Caco-2 (cell line): ENCODE measurements at regions not wholly inside any gene's neighbourhood (a gene's known extent, or its start where the extent isn't known, plus 50 kb on each side); places are given as distances from the start of the nearest gene placed in this dataset.
A peak's percentile ranks its signal among the peaks of the same experiment; 100 is the strongest.
"Not testable (repeated sequence)": the region's sequence is repeated elsewhere in the genome, so short reads cannot be mapped to it uniquely, and the experiment has no call there.

Experiments used
- BruUV-seq: library from RNA; stranded (reverse); fragments of 400-500 nt; replicated peaks from 2 replicates; lab custom pipeline; 2021; lab: Mats Ljungman, UMichigan
- CTCF ChIA-PET: fragments of 300-600 bp; sonication (Branson Sonifier 250); formaldehyde crosslinking; loops from one replicate; lab custom pipeline; 2022; ENCODE audit warnings: antibody characterized with exemption; lab: Charles Lee
- POLR2A ChIA-PET: fragments of 300-600 bp; sonication (Branson Sonifier 250); formaldehyde crosslinking; loops from one replicate; lab custom pipeline; 2022; ENCODE audit warnings: antibody characterized with exemption; lab: Charles Lee
- DNase-seq, 2 experiments: peaks; one replicate each; pipeline versions ENCODE4 v3.0.0 to v3.0.0-alpha.2; 2020 to 2022
- H3K27me3 ChIP-seq: replicated peaks from 2 replicates; pipeline ENCODE4 v1.6.0; 2011; ENCODE audit warnings: low read length; ENCODE audit not compliant: control insufficient read depth, insufficient read depth
- H3K36me3 ChIP-seq: 2 replicates; pipeline ENCODE4 v1.5.1; 2011; ENCODE audit warnings: low read length; ENCODE audit not compliant: control insufficient read depth, insufficient read depth
- H3K4me1 ChIP-seq: fragments of 250-450 bp; sonication (Bioruptor Pico); 2 replicates; pipeline ENCODE4 v1.5.1; 2020; ENCODE audit warnings: mild to moderate bottlenecking
- H3K4me3 ChIP-seq: 2 replicates; pipeline ENCODE4 v1.5.1; 2011; ENCODE audit warnings: low read depth, mild to moderate bottlenecking, control low read depth, low read length
- H3K9me3 ChIP-seq: fragments of 250-450 bp; sonication (Bioruptor Pico); 2 replicates; pipeline ENCODE4 v1.5.1; 2020; ENCODE audit warnings: mild to moderate bottlenecking, moderate library complexity
- H3K27ac Mint-ChIP-seq: one replicate; pipeline ENCODE4 v1.8.0; 2022; ENCODE audit warnings: mixed read lengths; ENCODE audit not compliant: unreplicated experiment
- H3K27me3 Mint-ChIP-seq: one replicate; pipeline ENCODE4 v1.8.0; 2022; ENCODE audit warnings: mixed read lengths; ENCODE audit not compliant: insufficient read depth, unreplicated experiment
- H3K36me3 Mint-ChIP-seq: one replicate; pipeline ENCODE4 v1.8.0; 2022; ENCODE audit warnings: mild to moderate bottlenecking, mixed read lengths; ENCODE audit not compliant: insufficient read depth, unreplicated experiment
- H3K4me1 Mint-ChIP-seq: one replicate; pipeline ENCODE4 v1.8.0; 2022; ENCODE audit warnings: low read depth, mixed read lengths; ENCODE audit not compliant: unreplicated experiment
- H3K4me3 Mint-ChIP-seq: one replicate; pipeline ENCODE4 v1.8.0; 2022; ENCODE audit warnings: mild to moderate bottlenecking, moderate library complexity, mixed read lengths; ENCODE audit not compliant: unreplicated experiment
- H3K9me3 Mint-ChIP-seq: one replicate; pipeline ENCODE4 v1.8.0; 2022; ENCODE audit warnings: mixed read lengths; ENCODE audit not compliant: unreplicated experiment
- intact Hi-C: fragments of 100-400 bp; cut with micrococcal nuclease; formaldehyde crosslinking; loops from one replicate; pipeline ENCODE4 v1.10.0; 2022; ENCODE audit not compliant: unreplicated experiment
- TF ChIP-seq, protein P1 (sequence below), 2 experiments: fragments of 200-600 bp in 1 of 2; IDR thresholded peaks; 1 replicate in 1 of 2; 2 replicates in 1 of 2; pipeline versions ENCODE4 v1.5.1 to v1.8.0; 2011 to 2022; ENCODE audit warnings: antibody characterized with exemption in 1 of 2, control low read depth in 1 of 2, inconsistent platforms in 1 of 2, low read depth in 1 of 2, low read length in 1 of 2, mild to moderate bottlenecking in 1 of 2, moderate library complexity in 1 of 2; ENCODE audit not compliant: insufficient read depth in 1 of 2, severe bottlenecking in 1 of 2, unreplicated experiment in 1 of 2

DNA sequence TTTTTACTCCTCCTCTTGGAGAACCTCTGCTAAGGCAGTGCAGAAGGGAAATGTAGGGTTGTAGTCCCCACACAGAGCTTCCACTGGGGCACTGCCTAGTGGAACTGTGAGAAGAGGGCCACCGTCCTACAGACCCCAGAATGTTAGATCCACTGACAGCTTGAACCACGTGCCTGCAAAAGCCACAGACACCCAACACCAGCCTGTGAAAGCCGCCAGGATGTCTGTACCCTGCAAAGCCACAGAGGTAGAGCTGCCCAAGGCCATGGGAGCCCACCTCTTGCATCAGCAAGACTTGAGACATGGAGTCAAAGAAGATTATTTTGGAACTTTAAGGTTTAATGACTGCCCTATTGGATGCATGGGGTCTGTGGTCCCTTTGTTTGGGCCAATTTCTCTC, 112.1 kb downstream of the RSL24D1 start:
- no peak for DNase-seq
- Mint-ChIP-seq H3K4me3 (no peak overlapping the region), H3K9me3 (no peaks in the 10 kb centered on the region), H3K27ac (no peak overlapping the region), H3K4me1 (no peaks in the 10 kb centered on the region), H3K27me3 (peaks cover 5% of the 10 kb centered on the region), H3K36me3 (no peaks in the 10 kb centered on the region)
- intact Hi-C loops: no loop called here
- H3K36me3 ChIP-seq: no peaks in the 10 kb centered on the region
- POLR2A ChIA-PET: no interaction called here
- no peak overlapping the region for H3K4me3 ChIP-seq
- TF ChIP-seq, protein P1, sequence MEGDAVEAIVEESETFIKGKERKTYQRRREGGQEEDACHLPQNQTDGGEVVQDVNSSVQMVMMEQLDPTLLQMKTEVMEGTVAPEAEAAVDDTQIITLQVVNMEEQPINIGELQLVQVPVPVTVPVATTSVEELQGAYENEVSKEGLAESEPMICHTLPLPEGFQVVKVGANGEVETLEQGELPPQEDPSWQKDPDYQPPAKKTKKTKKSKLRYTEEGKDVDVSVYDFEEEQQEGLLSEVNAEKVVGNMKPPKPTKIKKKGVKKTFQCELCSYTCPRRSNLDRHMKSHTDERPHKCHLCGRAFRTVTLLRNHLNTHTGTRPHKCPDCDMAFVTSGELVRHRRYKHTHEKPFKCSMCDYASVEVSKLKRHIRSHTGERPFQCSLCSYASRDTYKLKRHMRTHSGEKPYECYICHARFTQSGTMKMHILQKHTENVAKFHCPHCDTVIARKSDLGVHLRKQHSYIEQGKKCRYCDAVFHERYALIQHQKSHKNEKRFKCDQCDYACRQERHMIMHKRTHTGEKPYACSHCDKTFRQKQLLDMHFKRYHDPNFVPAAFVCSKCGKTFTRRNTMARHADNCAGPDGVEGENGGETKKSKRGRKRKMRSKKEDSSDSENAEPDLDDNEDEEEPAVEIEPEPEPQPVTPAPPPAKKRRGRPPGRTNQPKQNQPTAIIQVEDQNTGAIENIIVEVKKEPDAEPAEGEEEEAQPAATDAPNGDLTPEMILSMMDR (IDR thresholded peaks at IDR 0.05; ENCODE audit: insufficient read depth in 1 of 2, low read depth in 1 of 2, low read length in 1 of 2, severe bottlenecking in 1 of 2, unreplicated experiment in 1 of 2): no peak
- no peaks in the 10 kb centered on the region for H3K9me3 ChIP-seq
- H3K27me3 ChIP-seq: no peaks in the 10 kb centered on the region
- no TSS peak for BruUV-seq
- no peaks in the 10 kb centered on the region for H3K4me1 ChIP-seq
- CTCF ChIA-PET: no interaction called here

DNA sequence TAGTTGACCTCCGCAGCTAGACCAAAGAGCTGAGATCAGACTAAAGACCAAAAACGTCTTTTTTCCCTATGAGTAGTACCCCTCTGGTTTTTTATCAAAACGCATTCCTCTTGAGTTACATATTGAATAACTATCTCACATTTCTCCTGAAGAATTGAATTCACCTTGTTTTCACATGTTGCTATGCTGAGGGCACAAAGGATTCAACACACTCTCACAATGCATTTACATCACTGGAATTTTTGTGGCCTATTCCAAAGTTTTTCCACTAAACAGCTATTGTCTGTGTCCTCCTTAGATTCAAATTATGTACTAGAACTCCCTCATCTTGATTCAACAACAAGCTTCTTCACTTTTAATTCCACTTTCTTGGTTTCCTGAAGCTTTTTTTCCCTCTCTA, 112.5 kb downstream of the RSL24D1 start:
- no peaks in the 10 kb centered on the region for H3K4me1 Mint-ChIP-seq
- Histone ChIP-seq H3K4me1 (no peaks in the 10 kb centered on the region), H3K4me3 (no peak overlapping the region), H3K27me3 (no peaks in the 10 kb centered on the region), H3K36me3 (no peaks in the 10 kb centered on the region), H3K9me3 (no peaks in the 10 kb centered on the region)
- no peaks in the 10 kb centered on the region for H3K36me3 Mint-ChIP-seq
- intact Hi-C loops: no loop called here
- BruUV-seq: no TSS peak
- ChIA-PET POLR2A (no interaction called here), CTCF (no interaction called here)
- no peaks in the 10 kb centered on the region for H3K9me3 Mint-ChIP-seq
- H3K27me3 Mint-ChIP-seq: peaks cover 4% of the 10 kb centered on the region
- H3K27ac Mint-ChIP-seq: no peak overlapping the region
- no peak overlapping the region for H3K4me3 Mint-ChIP-seq
- TF ChIP-seq, protein P1 (IDR thresholded peaks at IDR 0.05; ENCODE audit: insufficient read depth in 1 of 2, low read depth in 1 of 2, low read length in 1 of 2, severe bottlenecking in 1 of 2, unreplicated experiment in 1 of 2): no peak
- DNase-seq: no peak

DNA sequence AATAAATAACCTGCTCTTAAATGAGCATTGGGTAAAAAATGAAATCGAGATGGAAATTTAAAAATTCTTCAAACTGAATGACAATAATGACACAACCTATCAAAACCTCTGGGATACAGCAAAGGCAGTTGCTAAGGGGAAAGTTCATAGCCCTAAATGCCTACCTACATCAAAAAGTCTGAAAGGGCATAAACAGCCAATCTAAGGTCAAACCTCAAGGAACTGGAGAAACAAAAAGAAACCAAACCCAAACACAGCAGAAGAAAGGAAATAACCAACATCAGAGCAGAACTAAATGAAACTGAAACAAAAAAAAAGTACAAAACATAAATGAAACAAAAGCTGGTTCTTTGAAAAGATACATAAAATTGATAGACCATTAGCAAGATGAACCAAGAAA, 119.7 kb downstream of the RSL24D1 start:
- DNase-seq, H3K27me3 Mint-ChIP-seq, BruUV-seq, H3K4me3 Mint-ChIP-seq, POLR2A ChIA-PET, H3K9me3 ChIP-seq, H3K36me3 Mint-ChIP-seq, H3K36me3 ChIP-seq, H3K9me3 Mint-ChIP-seq, H3K4me3 ChIP-seq, H3K4me1 Mint-ChIP-seq, H3K4me1 ChIP-seq, CTCF ChIA-PET, intact Hi-C loops, H3K27ac Mint-ChIP-seq, H3K27me3 ChIP-seq: not testable (repeated sequence)

GRCh38 chr15:55074431-55074830, 122.3 kb downstream of the RSL24D1 start:
- CTCF ChIA-PET: no interaction called here

GRCh38 chr15:55063970-55064369, 132.8 kb downstream of the RSL24D1 start:
- peak overlapping the region; percentile 67 for H3K4me3 Mint-ChIP-seq
- H3K36me3 Mint-ChIP-seq, H3K4me1 ChIP-seq: not testable (repeated sequence)

More at GRCh38 chr15:55074431-55074830, 122.3 kb downstream of the RSL24D1 start:
- Mint-ChIP-seq H3K27me3 (peaks cover 9% of the 10 kb centered on the region), H3K9me3 (no peaks in the 10 kb centered on the region), H3K4me3 (no peak overlapping the region), H3K4me1 (no peaks in the 10 kb centered on the region), H3K36me3 (no peaks in the 10 kb centered on the region), H3K27ac (no peak overlapping the region)
- H3K4me3 ChIP-seq: no peak overlapping the region
- H3K27me3 ChIP-seq: no peaks in the 10 kb centered on the region
- H3K4me1 ChIP-seq: no peaks in the 10 kb centered on the region
- no peaks in the 10 kb centered on the region for H3K36me3 ChIP-seq
- DNase-seq: no peak
- intact Hi-C loops: no loop called here
- TF ChIP-seq, protein P1 (IDR thresholded peaks at IDR 0.05; ENCODE audit: insufficient read depth in 1 of 2, low read depth in 1 of 2, low read length in 1 of 2, severe bottlenecking in 1 of 2, unreplicated experiment in 1 of 2): no peak
- POLR2A ChIA-PET: interaction anchor here (0.5 kb wide), 1 partner anchor 35 kb away, joined by 4 read pairs; no protein-coding TSS in a partner anchor
- BruUV-seq: no TSS peak
- H3K9me3 ChIP-seq: 0 out of 2 replicates have a peak, but pooled peaks cover 7% of the 10 kb centered on the region

More at GRCh38 chr15:55063970-55064369, 132.8 kb downstream of the RSL24D1 start:
- CTCF ChIA-PET, H3K27ac Mint-ChIP-seq, intact Hi-C loops, H3K27me3 ChIP-seq, POLR2A ChIA-PET, H3K9me3 ChIP-seq, H3K4me1 Mint-ChIP-seq, H3K4me3 ChIP-seq, DNase-seq, BruUV-seq, H3K9me3 Mint-ChIP-seq, H3K36me3 ChIP-seq, H3K27me3 Mint-ChIP-seq: not testable (repeated sequence)
